Mesendoderm (in vitro differentiated cells): ENCODE measurements at regions not wholly inside any gene's neighbourhood (a gene's known extent, or its start where the extent isn't known, plus 50 kb on each side); places are given as distances from the start of the nearest gene placed in this dataset.

Experiments used
- DNase-seq: peaks from one replicate; pipeline ENCODE4 v3.0.0; 2013
- H2AK5ac ChIP-seq: 2 replicates; pipeline ENCODE4 v1.6.1; 2013; ENCODE audit warnings: low read length, inconsistent platforms
- H2BK120ac ChIP-seq: 2 replicates; pipeline ENCODE4 v1.6.1; 2013; ENCODE audit warnings: low read depth, mild to moderate bottlenecking, low read length, moderate library complexity, mixed read lengths
- H2BK15ac ChIP-seq: replicated peaks from 2 replicates; pipeline ENCODE4 v1.6.1; 2013; ENCODE audit warnings: low read depth, mild to moderate bottlenecking, moderate library complexity
- H2BK5ac ChIP-seq: 2 replicates; pipeline ENCODE4 v1.6.1; 2013; ENCODE audit warnings: low read length, inconsistent platforms
- H3K18ac ChIP-seq: 2 replicates; pipeline ENCODE4 v1.6.1; 2013; ENCODE audit warnings: mild to moderate bottlenecking, low read length, mixed read lengths
- H3K23ac ChIP-seq: one replicate; pipeline ENCODE4 v1.6.1; 2013; ENCODE audit warnings: low read length
- H3K27ac ChIP-seq: 2 replicates; pipeline ENCODE4 v1.5.1; 2013; ENCODE audit warnings: low read depth, mild to moderate bottlenecking, inconsistent platforms, low read length, moderate library complexity
- H3K27me3 ChIP-seq: 2 replicates; pipeline ENCODE4 v1.6.1; 2013; ENCODE audit warnings: low read length, control low read depth, mild to moderate bottlenecking, inconsistent platforms; ENCODE audit not compliant: insufficient read depth, poor library complexity
- H3K36me3 ChIP-seq: 2 replicates; pipeline ENCODE4 v1.6.1; 2013; ENCODE audit warnings: low read length, inconsistent platforms; ENCODE audit not compliant: control insufficient read depth, insufficient read depth
- H3K4ac ChIP-seq: one replicate; pipeline ENCODE4 v1.6.1; 2013; ENCODE audit warnings: low read depth, mild to moderate bottlenecking, low read length, moderate library complexity
- H3K4me1 ChIP-seq: 2 replicates; pipeline ENCODE4 v1.6.1; 2013; ENCODE audit warnings: low read depth, low read length, inconsistent platforms; ENCODE audit not compliant: control insufficient read depth
- H3K4me2 ChIP-seq: 2 replicates; pipeline ENCODE4 v1.6.1; 2013; ENCODE audit warnings: low read length
- H3K4me3 ChIP-seq: 2 replicates; pipeline ENCODE4 v1.5.1; 2013; ENCODE audit warnings: mild to moderate bottlenecking, low read length
- H3K56ac ChIP-seq: one replicate; pipeline ENCODE4 v1.6.1; 2013; ENCODE audit warnings: low read length
- H3K79me1 ChIP-seq: 2 replicates; pipeline ENCODE4 v1.6.1; 2013; ENCODE audit warnings: low read length, inconsistent platforms
- H3K79me2 ChIP-seq: 2 replicates; pipeline ENCODE4 v1.6.1; 2013; ENCODE audit warnings: mild to moderate bottlenecking, low read length; ENCODE audit not compliant: control insufficient read depth, insufficient read depth
- H3K9ac ChIP-seq: 2 replicates; pipeline ENCODE4 v1.6.1; 2013; ENCODE audit warnings: low read length, inconsistent platforms
- H4K5ac ChIP-seq: one replicate; pipeline ENCODE4 v1.6.1; 2013; ENCODE audit warnings: low read length
- H4K8ac ChIP-seq: one replicate; pipeline ENCODE4 v1.6.1; 2013; ENCODE audit warnings: low read depth, mild to moderate bottlenecking, control low read depth, low read length, moderate library complexity
- WGBS: extraction: QIAGEN DNeasy Blood & Tissue Kit; methylation state at CpG from one replicate; pipeline ENCODE4 v1.1.7; 2013; ENCODE audit warnings: low lambda C conversion rate, missing lambda C conversion rate; ENCODE audit not compliant: insufficient coverage; ENCODE audit errors: extremely low coverage; 5-methylcytosine and 5-hydroxymethylcytosine counted together

DNA sequence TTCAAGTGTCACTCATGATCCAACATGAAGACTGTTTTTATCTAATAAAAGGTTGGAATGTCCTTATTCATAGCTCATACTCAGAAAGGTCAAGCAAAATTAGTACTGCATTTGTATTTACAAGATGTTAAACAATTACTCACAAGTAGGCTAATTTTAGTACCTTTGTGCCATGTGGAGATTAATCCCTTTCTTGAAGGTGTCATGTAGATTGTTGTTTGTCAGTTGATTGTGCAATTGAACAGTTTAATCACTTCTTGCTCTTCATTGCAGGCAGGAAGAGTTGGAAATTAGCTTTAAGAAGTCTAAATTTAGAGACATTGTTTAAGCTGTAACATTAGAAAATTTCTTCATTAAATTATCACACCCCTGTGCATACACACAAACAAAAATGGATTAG, 847.1 kb downstream of the KCNT2 start:
- H3K56ac ChIP-seq = no peak overlapping the region
- H4K5ac ChIP-seq = no peak overlapping the region
- no peaks in the 10 kb centered on the region for H3K79me2 ChIP-seq
- no peak overlapping the region for H3K4ac ChIP-seq
- H3K4me2 ChIP-seq = no peak overlapping the region
- H2AK5ac ChIP-seq = no peak overlapping the region
- no peak overlapping the region for H4K8ac ChIP-seq
- no peak overlapping the region for H3K23ac ChIP-seq
- H3K27ac ChIP-seq = no peak overlapping the region
- no peaks in the 10 kb centered on the region for H3K4me1 ChIP-seq
- no peaks in the 10 kb centered on the region for H3K79me1 ChIP-seq
- no peak overlapping the region for H2BK120ac ChIP-seq
- H3K4me3 ChIP-seq = no peak overlapping the region
- no peak overlapping the region for H3K18ac ChIP-seq
- no peak overlapping the region for H2BK15ac ChIP-seq
- H3K36me3 ChIP-seq = no peaks in the 10 kb centered on the region
- H2BK5ac ChIP-seq = no peak overlapping the region
- no peak for DNase-seq
- H3K9ac ChIP-seq = no peak overlapping the region
- no peaks in the 10 kb centered on the region for H3K27me3 ChIP-seq

DNA sequence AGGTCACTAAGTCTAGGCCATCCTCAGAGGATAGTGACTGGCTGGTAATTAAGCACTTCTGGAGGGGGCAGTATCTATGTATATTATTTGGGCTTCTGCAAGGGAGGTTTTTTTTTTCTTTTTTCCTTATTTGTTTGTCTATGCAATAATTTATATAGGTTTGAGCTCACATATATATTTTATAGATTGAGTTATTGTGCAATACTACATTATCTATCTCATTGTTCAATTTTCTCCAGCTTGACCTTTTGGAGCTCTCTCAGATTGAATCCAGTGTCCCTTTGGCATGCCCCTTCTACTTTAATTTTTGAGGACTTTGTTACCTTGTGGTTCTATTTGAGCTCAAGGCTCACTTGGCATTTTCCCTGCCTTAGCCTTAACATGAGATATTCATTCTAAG, 852.1 kb downstream of the KCNT2 start:
- no peak overlapping the region for H3K4ac ChIP-seq
- H3K18ac ChIP-seq = no peak overlapping the region
- no peak overlapping the region for H2AK5ac ChIP-seq

DNA sequence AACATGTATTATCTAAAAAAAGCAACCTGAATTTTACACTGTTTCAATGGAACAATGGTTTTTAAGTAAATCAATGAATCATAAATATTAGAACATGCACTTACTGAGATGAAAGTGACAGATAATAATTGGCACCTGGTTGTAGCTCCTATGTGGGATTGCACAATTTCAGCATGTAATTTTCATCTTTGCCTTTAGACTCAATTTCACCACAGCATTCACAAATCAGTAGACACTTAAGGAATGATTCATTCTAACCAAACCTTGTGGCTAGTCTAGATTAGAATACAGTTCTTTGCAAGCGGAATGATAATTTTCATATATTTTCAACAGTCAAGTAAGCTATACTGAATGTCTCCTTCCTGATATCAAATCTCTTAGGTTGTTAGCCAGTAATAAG, 853.4 kb downstream of the KCNT2 start:
- H3K56ac ChIP-seq = no peak overlapping the region
- no peak overlapping the region for H3K4ac ChIP-seq
- no peaks in the 10 kb centered on the region for H3K36me3 ChIP-seq
- no peak overlapping the region for H4K5ac ChIP-seq
- H3K4me3 ChIP-seq = no peak overlapping the region
- no peak for DNase-seq
- H2AK5ac ChIP-seq = no peak overlapping the region
- no peak overlapping the region for H3K27ac ChIP-seq
- no peak overlapping the region for H3K18ac ChIP-seq
- H2BK15ac ChIP-seq = no peak overlapping the region
- no peak overlapping the region for H2BK5ac ChIP-seq
- H3K4me2 ChIP-seq = no peak overlapping the region
- no peaks in the 10 kb centered on the region for H3K79me1 ChIP-seq
- H2BK120ac ChIP-seq = no peak overlapping the region
- no peak overlapping the region for H3K23ac ChIP-seq
- no CpG with 5 or more reads among the region's 1 CpG for WGBS
- H3K79me2 ChIP-seq = no peaks in the 10 kb centered on the region
- no peak overlapping the region for H3K9ac ChIP-seq
- no peak overlapping the region for H4K8ac ChIP-seq
- H3K27me3 ChIP-seq = no peaks in the 10 kb centered on the region
- no peaks in the 10 kb centered on the region for H3K4me1 ChIP-seq

More for the DNA sequence above, 852.1 kb downstream of the KCNT2 start:
- DNase-seq = no peak
- no peak overlapping the region for H2BK5ac ChIP-seq
- H3K36me3 ChIP-seq = no peaks in the 10 kb centered on the region
- H3K27me3 ChIP-seq = no peaks in the 10 kb centered on the region
- H3K27ac ChIP-seq = no peak overlapping the region
- no peaks in the 10 kb centered on the region for H3K79me2 ChIP-seq
- no peak overlapping the region for H3K4me2 ChIP-seq
- no peaks in the 10 kb centered on the region for H3K4me1 ChIP-seq
- H2BK15ac ChIP-seq = no peak overlapping the region
- H3K56ac ChIP-seq = no peak overlapping the region
- no peak overlapping the region for H4K8ac ChIP-seq
- H3K9ac ChIP-seq = no peak overlapping the region
- H2BK120ac ChIP-seq = no peak overlapping the region
- H3K23ac ChIP-seq = no peak overlapping the region
- H3K4me3 ChIP-seq = no peak overlapping the region
- H3K79me1 ChIP-seq = no peaks in the 10 kb centered on the region
- no peak overlapping the region for H4K5ac ChIP-seq

DNA sequence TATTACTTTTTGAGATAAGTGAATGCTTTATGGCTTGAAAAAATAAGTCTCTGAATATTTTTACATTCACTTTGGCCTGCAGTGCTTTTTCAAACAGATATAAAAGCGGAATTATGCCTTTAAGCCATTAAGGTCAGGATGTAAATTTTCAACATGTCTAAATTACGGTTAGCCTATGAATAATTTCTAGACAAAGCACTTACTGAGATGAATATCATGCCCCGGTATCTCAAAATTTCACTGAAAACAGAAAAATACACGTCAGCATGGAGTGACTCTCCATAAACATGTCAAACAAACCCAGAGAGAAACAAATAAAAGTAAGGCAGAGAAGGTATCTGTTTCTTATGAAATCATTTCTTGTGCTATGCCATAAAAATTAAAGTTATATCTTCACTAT, 853.9 kb downstream of the KCNT2 start:
- Histone ChIP-seq H3K4me1 (no peaks in the 10 kb centered on the region), H3K27ac (no peak overlapping the region), H2BK5ac (no peak overlapping the region), H3K4me2 (no peak overlapping the region), H3K79me2 (no peaks in the 10 kb centered on the region), H2AK5ac (no peak overlapping the region), H3K36me3 (no peaks in the 10 kb centered on the region), H2BK120ac (no peak overlapping the region), H3K79me1 (no peaks in the 10 kb centered on the region), H3K23ac (no peak overlapping the region), H3K56ac (no peak overlapping the region), H2BK15ac (no peak overlapping the region), H3K4me3 (no peak overlapping the region), H4K5ac (no peak overlapping the region), H3K27me3 (no peaks in the 10 kb centered on the region), H3K9ac (no peak overlapping the region), H4K8ac (no peak overlapping the region), H3K4ac (no peak overlapping the region), H3K18ac (no peak overlapping the region)
- WGBS = no CpG with 5 or more reads among the region's 4 CpGs
- DNase-seq = no peak

DNA sequence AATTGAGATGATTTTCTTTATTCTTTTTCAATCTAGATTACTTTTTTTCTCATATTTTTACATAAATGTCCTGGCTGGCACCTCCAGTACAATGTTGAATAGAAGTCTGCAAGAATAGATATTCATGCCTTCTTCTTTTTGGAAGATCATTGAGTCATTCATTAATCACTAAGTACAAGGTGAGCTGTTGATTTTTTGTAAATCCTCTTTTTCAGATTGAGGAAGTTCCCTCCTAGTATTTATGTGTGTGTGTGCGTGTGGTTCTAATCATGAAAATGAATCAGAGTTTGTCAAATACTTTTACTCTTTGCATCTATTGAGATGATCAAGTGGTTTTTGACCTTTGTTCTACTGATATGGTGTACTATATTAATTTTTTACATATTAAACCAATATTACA, 859.3 kb downstream of the KCNT2 start:
- Histone ChIP-seq H2BK120ac (no peak overlapping the region), H3K4ac (no peak overlapping the region), H3K79me1 (no peaks in the 10 kb centered on the region), H4K8ac (no peak overlapping the region), H3K18ac (no peak overlapping the region), H3K27me3 (no peaks in the 10 kb centered on the region), H3K36me3 (no peaks in the 10 kb centered on the region), H2BK5ac (no peak overlapping the region), H4K5ac (no peak overlapping the region), H3K4me1 (no peaks in the 10 kb centered on the region), H3K4me2 (no peak overlapping the region), H3K4me3 (no peak overlapping the region), H2AK5ac (no peak overlapping the region), H3K79me2 (no peaks in the 10 kb centered on the region), H3K27ac (no peak overlapping the region), H3K56ac (no peak overlapping the region), H2BK15ac (no peak overlapping the region), H3K9ac (no peak overlapping the region), H3K23ac (no peak overlapping the region)
- DNase-seq = no peak
- WGBS = no CpG with 5 or more reads among the region's 1 CpG

DNA sequence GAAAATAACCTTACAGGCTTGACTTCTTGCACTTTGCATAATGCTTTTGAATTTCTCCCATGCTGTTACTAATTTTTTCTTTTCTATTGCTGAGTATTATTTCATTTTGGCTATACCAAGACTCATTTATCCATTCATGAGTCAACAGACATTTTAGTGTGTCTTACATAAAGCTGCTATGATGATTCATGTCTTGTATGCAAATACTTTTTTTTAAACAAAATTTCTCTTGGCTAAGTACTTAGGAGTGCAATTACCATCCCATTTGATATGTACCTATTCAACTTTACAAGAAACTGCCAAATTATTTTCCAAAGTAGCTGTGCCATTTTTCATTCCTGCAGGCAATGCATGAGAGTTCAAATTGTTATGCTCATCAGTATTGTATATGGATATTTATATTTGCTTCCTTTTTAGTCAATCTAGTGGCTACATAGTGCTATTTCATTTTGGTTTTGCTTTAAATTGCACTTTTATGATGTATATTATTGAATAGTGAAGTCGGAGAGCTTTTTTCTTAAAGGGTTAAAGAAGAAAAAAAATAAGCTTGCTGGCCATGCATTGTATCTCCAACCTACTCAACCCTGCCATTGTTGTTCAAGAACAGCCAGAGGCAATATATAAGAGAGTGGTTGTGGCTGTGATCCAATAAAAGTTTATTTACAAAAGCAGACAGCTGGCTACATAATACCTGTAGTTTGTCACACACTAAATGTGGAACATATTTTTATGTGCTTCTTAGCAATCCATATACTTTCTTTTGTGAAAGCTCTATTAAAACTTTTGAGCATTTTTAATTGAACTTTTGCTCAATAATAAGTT, 862.8 kb downstream of the KCNT2 start:
- Histone ChIP-seq H2BK5ac (no peak overlapping the region), H3K9ac (no peak overlapping the region), H3K18ac (no peak overlapping the region), H4K8ac (no peak overlapping the region), H2AK5ac (no peak overlapping the region), H3K27ac (no peak overlapping the region), H3K4ac (no peak overlapping the region), H3K23ac (no peak overlapping the region), H2BK15ac (no peak overlapping the region), H3K79me1 (no peaks in the 10 kb centered on the region), H2BK120ac (no peak overlapping the region), H3K27me3 (no peaks in the 10 kb centered on the region), H3K4me2 (no peak overlapping the region), H3K4me1 (peaks cover 3% of the 10 kb centered on the region), H4K5ac (no peak overlapping the region), H3K36me3 (no peaks in the 10 kb centered on the region), H3K79me2 (no peaks in the 10 kb centered on the region), H3K4me3 (no peak overlapping the region), H3K56ac (no peak overlapping the region)
- DNase-seq = no peak
- no CpG with 5 or more reads among the region's 1 CpG for WGBS
